ENCODE measurements at regions not wholly inside any gene's neighbourhood (a gene's known extent, or its start where the extent isn't known, plus 50 kb on each side); places are given as distances from the start of the nearest gene placed in this dataset.

GRCh38 chr6:144769142-144769541 is 484.0 kb downstream of the UTRN start (continued):
- TF ChIP-seq E2F1 (CRISPR knock-in tag; IDR thresholded peaks at IDR 0.05): no peak
- TF ChIP-seq, protein P1, sequence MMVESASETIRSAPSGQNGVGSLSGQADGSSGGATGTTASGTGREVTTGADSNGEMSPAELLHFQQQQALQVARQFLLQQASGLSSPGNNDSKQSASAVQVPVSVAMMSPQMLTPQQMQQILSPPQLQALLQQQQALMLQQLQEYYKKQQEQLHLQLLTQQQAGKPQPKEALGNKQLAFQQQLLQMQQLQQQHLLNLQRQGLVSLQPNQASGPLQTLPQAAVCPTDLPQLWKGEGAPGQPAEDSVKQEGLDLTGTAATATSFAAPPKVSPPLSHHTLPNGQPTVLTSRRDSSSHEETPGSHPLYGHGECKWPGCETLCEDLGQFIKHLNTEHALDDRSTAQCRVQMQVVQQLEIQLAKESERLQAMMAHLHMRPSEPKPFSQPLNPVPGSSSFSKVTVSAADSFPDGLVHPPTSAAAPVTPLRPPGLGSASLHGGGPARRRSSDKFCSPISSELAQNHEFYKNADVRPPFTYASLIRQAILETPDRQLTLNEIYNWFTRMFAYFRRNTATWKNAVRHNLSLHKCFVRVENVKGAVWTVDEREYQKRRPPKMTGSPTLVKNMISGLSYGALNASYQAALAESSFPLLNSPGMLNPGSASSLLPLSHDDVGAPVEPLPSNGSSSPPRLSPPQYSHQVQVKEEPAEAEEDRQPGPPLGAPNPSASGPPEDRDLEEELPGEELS (CRISPR knock-in tag; IDR thresholded peaks at IDR 0.05): no peak

DNA sequence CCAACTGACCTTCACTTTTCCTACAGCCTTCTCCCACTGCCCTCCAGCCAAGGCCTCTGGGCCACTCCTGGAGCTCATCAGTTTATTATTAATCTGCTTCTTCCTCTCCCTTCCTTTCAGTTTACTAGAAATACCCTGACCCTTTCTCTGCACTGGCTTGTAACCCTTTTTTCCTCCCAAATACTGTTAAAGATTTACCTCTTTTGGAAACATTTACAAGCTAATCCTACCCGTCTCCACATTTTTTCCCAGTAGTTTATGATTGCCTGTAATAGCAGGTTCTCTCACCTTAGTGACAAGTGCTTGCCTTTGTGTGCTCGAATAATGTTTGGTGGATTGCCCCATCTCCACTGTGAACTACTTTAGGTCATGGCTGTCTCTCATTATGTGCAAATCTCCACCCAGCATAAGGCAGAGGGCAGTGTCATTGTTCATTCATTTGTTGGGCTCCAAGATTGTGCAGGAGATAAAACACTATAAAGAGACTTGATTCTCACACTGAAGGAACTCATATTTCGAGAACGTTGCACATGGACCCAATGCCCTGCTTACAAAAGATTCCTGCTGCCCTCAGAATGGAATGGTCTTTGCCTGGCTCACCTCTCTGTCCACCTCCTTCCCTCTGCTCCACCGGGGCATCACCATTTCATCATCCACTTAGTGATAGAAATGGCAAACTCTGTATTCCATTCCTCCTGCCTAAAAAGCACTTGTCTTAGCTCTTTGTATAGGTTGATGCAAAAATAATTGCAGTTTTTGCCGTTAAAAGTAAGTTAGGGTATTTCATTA is 491.1 kb downstream of the UTRN start:
- Mint-ChIP-seq H3K27ac (no peak overlapping the region), H3K4me3 (no peak overlapping the region), H3K4me1 (peaks cover 27% of the 10 kb centered on the region), H3K9me3 (no peaks in the 10 kb centered on the region), H3K36me3 (peaks cover 25% of the 10 kb centered on the region), H3K27me3 (ENCODE audit: low read depth) (no peaks in the 10 kb centered on the region)
- TF ChIP-seq IRF2 (CRISPR knock-in tag; IDR thresholded peaks at IDR 0.05; ENCODE audit: borderline replicate concordance, low read depth) (no peak), NR1H2 (CRISPR knock-in tag; IDR thresholded peaks at IDR 0.05) (no peak), TEAD1 (CRISPR knock-in tag; IDR thresholded peaks at IDR 0.05) (no peak)
- TF ChIP-seq, protein P2, sequence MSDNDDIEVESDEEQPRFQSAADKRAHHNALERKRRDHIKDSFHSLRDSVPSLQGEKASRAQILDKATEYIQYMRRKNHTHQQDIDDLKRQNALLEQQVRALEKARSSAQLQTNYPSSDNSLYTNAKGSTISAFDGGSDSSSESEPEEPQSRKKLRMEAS (CRISPR knock-in tag; IDR thresholded peaks at IDR 0.05): no peak
- CTCF ChIA-PET: no interaction called here
- ATAC-seq: no peak
- no peak for DNase-seq (ENCODE audit: low spot score)
- POLR2A ChIA-PET: no interaction called here

DNA sequence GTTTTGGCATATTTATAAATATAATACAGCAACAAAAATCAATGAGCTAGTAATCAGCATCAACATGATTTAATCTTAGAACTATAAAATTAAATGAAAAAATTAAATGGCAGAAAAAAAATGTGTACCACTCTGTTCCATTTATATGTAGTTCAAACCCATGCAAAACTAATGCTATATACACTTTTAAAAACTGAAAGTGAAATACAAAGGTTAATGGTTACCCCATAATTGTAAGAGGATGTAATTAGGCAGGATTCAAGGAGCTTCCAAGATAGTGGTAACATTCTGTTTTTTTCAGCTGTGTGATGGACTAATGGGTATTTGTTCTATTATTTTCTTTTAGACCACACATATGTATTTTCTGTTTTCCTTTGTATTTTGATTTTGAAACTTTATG is 492.1 kb downstream of the UTRN start:
- Mint-ChIP-seq H3K27me3 (ENCODE audit: low read depth) (no peaks in the 10 kb centered on the region), H3K36me3 (peaks cover 25% of the 10 kb centered on the region), H3K4me1 (peaks cover 29% of the 10 kb centered on the region), H3K4me3 (no peak overlapping the region), H3K27ac (no peak overlapping the region), H3K9me3 (no peaks in the 10 kb centered on the region)
- no peak for ATAC-seq
- CTCF ChIA-PET: no interaction called here
- no peak for DNase-seq (ENCODE audit: low spot score)
- POLR2A ChIA-PET: no interaction called here
- TF ChIP-seq, protein P3, sequence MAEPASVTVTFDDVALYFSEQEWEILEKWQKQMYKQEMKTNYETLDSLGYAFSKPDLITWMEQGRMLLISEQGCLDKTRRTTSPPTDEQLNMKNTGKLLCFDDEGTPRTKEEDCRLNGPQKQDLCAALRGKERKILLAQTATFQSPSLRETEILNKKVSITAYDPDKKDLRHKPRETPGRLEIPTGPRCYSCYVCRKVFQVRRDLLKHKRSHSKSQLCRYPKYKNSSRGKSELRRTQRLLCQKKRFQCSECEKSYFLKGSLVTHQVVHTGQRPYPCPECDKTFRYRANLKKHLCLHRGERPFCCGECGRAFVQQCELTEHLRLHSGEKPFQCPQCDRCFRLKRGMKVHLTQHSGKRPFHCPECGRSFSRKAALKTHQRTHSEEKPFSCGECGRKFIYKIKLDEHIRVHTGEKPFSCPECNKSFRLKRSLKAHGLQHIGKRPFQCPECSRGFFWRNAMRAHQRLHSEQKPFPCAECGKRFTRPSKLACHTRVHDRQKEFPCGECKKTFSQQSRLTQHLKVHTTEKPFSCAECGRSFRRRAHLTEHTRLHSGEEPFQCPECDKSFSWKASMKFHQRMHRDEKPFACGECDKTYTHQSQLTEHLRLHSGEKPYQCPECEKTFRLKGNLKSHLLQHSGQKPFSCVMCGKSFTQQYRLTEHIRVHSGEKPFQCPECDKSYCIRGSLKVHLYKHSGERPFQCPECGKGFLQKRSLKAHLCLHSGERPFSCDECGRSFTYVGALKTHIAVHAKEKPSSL (CRISPR knock-in tag; conservative IDR thresholded peaks at IDR 0.05): no peak
- no peak for TF ChIP-seq NR3C1 (CRISPR knock-in tag; conservative IDR thresholded peaks at IDR 0.05; ENCODE audit: low read depth)
- no peak for TF ChIP-seq FOXP1 (CRISPR knock-in tag; IDR thresholded peaks at IDR 0.05; ENCODE audit: borderline replicate concordance)
- no peak for TF ChIP-seq ZMAT4 (CRISPR knock-in tag; IDR thresholded peaks at IDR 0.05)
- TF ChIP-seq ZNF671 (CRISPR knock-in tag; IDR thresholded peaks at IDR 0.05): no peak
- no peak for TF ChIP-seq ATF1 (CRISPR knock-in tag; IDR thresholded peaks at IDR 0.05)
- no peak for TF ChIP-seq STAT6 (CRISPR knock-in tag; conservative IDR thresholded peaks at IDR 0.05; ENCODE audit: low read depth)
- no peak for TF ChIP-seq NFE2L1 (CRISPR knock-in tag; IDR thresholded peaks at IDR 0.05)
- TF ChIP-seq CBFB (CRISPR knock-in tag; IDR thresholded peaks at IDR 0.05; ENCODE audit: low read depth): no peak
- TF ChIP-seq ELF4 (CRISPR knock-in tag; IDR thresholded peaks at IDR 0.05; ENCODE audit: low read depth): no peak
- no peak for TF ChIP-seq ZNF138 (CRISPR knock-in tag; conservative IDR thresholded peaks at IDR 0.05)
- no peak for TF ChIP-seq FOXK1 (CRISPR knock-in tag; IDR thresholded peaks at IDR 0.05)
- TF ChIP-seq, protein P1 (CRISPR knock-in tag; IDR thresholded peaks at IDR 0.05): no peak
- TF ChIP-seq NR1H2 (CRISPR knock-in tag; IDR thresholded peaks at IDR 0.05): no peak

Measured in WTC11 (cell line).